GM12874 (cell line): ENCODE measurements at regions not wholly inside any gene's neighbourhood (a gene's known extent, or its start where the extent isn't known, plus 50 kb on each side); places are given as distances from the start of the nearest gene placed in this dataset.

ENCODE experiments used
- CTCF ChIP-seq: IDR thresholded peaks from 2 replicates; pipeline ENCODE4 v1.5.1; 2011; ENCODE audit warnings: low read depth, mild to moderate bottlenecking, control low read depth, low read length, moderate library complexity; ENCODE audit not compliant: insufficient read depth

- TF ChIP-seq CTCF = no peak
Observed at GRCh38 chr17:79509490-79509889, 101.4 kb downstream of the RBFOX3 start.

- TF ChIP-seq CTCF = no peak
Observed at GRCh38 chr17:79509008-79509407, 101.8 kb downstream of the RBFOX3 start.

GRCh38 chr17:79508291-79508716, 102.5 kb downstream of the RBFOX3 start:
- TF ChIP-seq CTCF = no peak

DNA sequence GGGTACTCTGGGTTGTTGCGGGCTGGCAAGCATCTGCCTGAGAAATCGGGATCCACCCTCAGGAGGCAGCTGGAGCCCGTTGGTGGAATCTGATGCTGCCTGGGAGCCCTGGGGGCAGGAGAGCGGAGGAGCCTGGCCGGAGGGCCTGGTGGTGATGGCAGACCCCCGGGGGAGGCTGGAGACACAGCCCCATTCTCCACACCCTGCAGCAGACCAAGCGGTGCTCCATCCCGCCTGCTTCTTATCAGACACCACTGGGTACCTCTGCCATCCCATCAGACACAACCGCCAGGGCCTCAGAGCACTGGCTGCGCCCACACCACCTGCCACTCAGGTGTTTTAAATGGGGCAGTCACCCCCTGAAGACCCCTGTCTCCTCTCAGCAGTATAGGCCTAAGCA, 103.9 kb downstream of the RBFOX3 start:
- TF ChIP-seq CTCF = no peak

GRCh38 chr17:79506150-79506870, 104.5 kb downstream of the RBFOX3 start:
- TF ChIP-seq CTCF = no peak

DNA sequence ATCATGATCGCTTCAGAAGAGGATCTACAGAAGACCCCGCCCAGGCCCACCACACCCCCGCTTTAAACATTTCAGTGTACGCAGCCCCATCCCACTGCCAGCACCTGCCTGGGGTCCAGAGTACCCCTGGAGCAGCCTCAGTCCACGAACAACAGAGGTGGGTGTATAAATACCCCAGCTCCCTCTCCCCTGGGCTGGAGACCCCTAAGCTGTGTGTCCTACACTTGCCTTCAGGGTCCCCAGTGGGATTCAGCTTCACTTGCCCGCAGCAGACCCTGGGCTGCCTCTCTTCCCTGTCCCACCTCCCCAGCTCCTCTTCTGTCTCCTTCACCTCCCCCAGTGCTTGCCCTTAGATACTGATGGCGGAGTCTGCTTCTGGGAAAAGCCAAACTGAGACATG, 105.7 kb downstream of the RBFOX3 start:
- no peak for TF ChIP-seq CTCF

GRCh38 chr17:79504181-79504605, 106.7 kb downstream of the RBFOX3 start:
- no peak for TF ChIP-seq CTCF
